WTC11 (cell line): ENCODE measurements at regions not wholly inside any gene's neighbourhood (a gene's known extent, or its start where the extent isn't known, plus 50 kb on each side); places are given as distances from the start of the nearest gene placed in this dataset.

Source experiments
- CTCF ChIP-seq: fragments of 200-600 bp; IDR thresholded peaks from 2 replicates; pipeline ENCODE4 v1.8.0; 2022; ENCODE audit warnings: antibody characterized with exemption
- ZNF121 ChIP-seq: sonication (generic); formaldehyde crosslinking; IDR thresholded peaks from 2 replicates; pipeline ENCODE4 v1.8.0; 2023; ENCODE audit warnings: missing genetic modification reagents

GRCh38 chrX:5305452-5305851 is 923.2 kb downstream of the NLGN4X start:
- TF ChIP-seq CTCF (no peak), ZNF121 (CRISPR knock-in tag) (no peak)
